ENCODE measurements at regions not wholly inside any gene's neighbourhood (a gene's known extent, or its start where the extent isn't known, plus 50 kb on each side); places are given as distances from the start of the nearest gene placed in this dataset.

- no peak for DNase-seq
- H3K27me3 Mint-ChIP-seq (ENCODE audit: low read depth, poor library complexity), result peaks cover 37% of the 10 kb centered on the region
- H3K27ac Mint-ChIP-seq, result no peak overlapping the region
- H3K9me3 Mint-ChIP-seq, result no peaks in the 10 kb centered on the region
- peaks cover 5% of the 10 kb centered on the region for H3K4me1 Mint-ChIP-seq
- no peak overlapping the region for H3K4me3 Mint-ChIP-seq
- H3K36me3 Mint-ChIP-seq (ENCODE audit: low read depth), result no peaks in the 10 kb centered on the region
- TF ChIP-seq CTCF (IDR thresholded peaks at IDR 0.05), result no peak
Measured at GRCh38 chr14:98665007-98665406, 607.0 kb downstream of the BCL11B start.

DNA sequence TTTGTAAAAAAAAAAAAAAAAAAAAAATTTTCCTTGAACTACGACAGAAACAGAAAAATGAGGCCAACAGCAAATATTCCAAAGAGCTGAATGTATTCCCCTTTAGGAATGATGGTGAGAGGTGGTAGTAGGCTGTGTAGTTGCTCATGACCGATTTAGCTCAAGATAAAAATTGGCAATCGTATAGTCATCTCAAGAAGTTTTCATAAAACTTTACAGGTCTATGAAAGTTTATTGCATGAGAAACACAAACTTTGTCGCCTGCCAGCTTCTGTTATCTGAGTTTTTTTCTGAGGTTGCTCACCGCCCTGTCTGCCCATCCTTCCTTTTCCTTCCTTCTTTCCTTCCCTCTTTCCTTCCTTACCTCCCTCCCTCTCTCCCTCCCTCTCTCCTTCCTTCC is 605.5 kb downstream of the BCL11B start:
- no peak for TF ChIP-seq CTCF (IDR thresholded peaks at IDR 0.05)
- no peaks in the 10 kb centered on the region for H3K9me3 Mint-ChIP-seq
- H3K4me1 Mint-ChIP-seq, result peaks cover 5% of the 10 kb centered on the region
- no peaks in the 10 kb centered on the region for H3K36me3 Mint-ChIP-seq (ENCODE audit: low read depth)
- H3K27ac Mint-ChIP-seq, result no peak overlapping the region
- H3K27me3 Mint-ChIP-seq (ENCODE audit: low read depth, poor library complexity), result peaks cover 40% of the 10 kb centered on the region
- H3K4me3 Mint-ChIP-seq, result no peak overlapping the region
- no peak for DNase-seq

GRCh38 chr14:98682033-98682432 is 590.0 kb downstream of the BCL11B start:
- Mint-ChIP-seq H3K27me3 (ENCODE audit: low read depth, poor library complexity) (peaks cover 4% of the 10 kb centered on the region), H3K9me3 (peaks cover 9% of the 10 kb centered on the region), H3K4me1 (no peaks in the 10 kb centered on the region), H3K36me3 (ENCODE audit: low read depth) (no peaks in the 10 kb centered on the region), H3K27ac (no peak overlapping the region), H3K4me3 (no peak overlapping the region)
- DNase-seq, result no peak
- TF ChIP-seq CTCF (IDR thresholded peaks at IDR 0.05), result no peak

DNA sequence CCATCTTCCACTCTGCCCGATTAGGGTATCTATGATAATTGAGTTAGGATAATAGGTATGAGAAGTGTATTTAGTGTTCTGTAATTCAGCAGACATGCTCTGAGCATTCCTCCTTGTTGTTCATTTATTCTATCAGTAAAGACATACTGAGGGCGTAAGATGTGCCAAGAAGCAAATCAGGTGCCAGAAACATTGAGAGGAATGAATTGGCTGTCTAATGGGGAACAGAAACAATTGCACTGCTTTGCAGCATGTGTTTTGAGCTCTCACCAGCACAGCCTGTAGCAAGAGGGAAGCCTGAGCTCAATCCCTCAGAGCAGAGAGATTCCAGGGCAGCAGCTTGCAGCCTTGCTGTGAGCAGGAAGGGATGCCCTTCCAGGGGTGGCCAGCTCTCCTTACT is 589.3 kb downstream of the BCL11B start:
- Mint-ChIP-seq H3K9me3 (peaks cover 6% of the 10 kb centered on the region), H3K27ac (no peak overlapping the region), H3K4me1 (no peaks in the 10 kb centered on the region), H3K36me3 (ENCODE audit: low read depth) (no peaks in the 10 kb centered on the region), H3K4me3 (no peak overlapping the region), H3K27me3 (ENCODE audit: low read depth, poor library complexity) (peaks cover 4% of the 10 kb centered on the region)
- TF ChIP-seq CTCF (IDR thresholded peaks at IDR 0.05), result no peak
- DNase-seq, result no peak

DNA sequence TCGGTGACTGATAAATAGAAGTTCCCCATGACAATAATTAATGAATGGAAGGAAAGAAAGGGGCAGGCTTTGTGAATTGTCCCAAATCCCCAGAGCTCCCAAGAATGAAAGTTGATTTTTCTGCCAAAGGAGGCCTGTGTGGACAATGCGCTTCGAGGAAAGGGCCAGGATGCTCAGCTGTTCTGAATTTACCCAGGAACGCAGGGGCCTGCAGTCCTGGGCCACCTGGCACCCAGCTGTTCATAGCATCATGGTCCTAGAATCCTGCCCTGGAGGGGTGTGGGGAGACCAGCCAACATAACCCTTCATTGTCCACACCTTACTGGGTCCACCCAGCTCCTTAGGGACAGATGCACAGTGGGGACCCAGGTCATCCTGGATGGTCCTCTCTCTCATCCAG is 587.5 kb downstream of the BCL11B start:
- no peak for DNase-seq
- Mint-ChIP-seq H3K9me3 (no peaks in the 10 kb centered on the region), H3K4me3 (no peak overlapping the region), H3K36me3 (ENCODE audit: low read depth) (no peaks in the 10 kb centered on the region), H3K27me3 (ENCODE audit: low read depth, poor library complexity) (peaks cover 9% of the 10 kb centered on the region), H3K27ac (no peak overlapping the region), H3K4me1 (no peaks in the 10 kb centered on the region)
- TF ChIP-seq CTCF (IDR thresholded peaks at IDR 0.05), result no peak

GRCh38 chr14:98685725-98686124 is 586.3 kb downstream of the BCL11B start:
- DNase-seq, result no peak
- H3K36me3 Mint-ChIP-seq (ENCODE audit: low read depth), result no peaks in the 10 kb centered on the region
- H3K9me3 Mint-ChIP-seq, result no peaks in the 10 kb centered on the region
- H3K27me3 Mint-ChIP-seq (ENCODE audit: low read depth, poor library complexity), result peaks cover 13% of the 10 kb centered on the region
- H3K4me1 Mint-ChIP-seq, result no peaks in the 10 kb centered on the region
- no peak overlapping the region for H3K27ac Mint-ChIP-seq
- no peak overlapping the region for H3K4me3 Mint-ChIP-seq
- no peak for TF ChIP-seq CTCF (IDR thresholded peaks at IDR 0.05)

Measured in nephron progenitor cell (in vitro differentiated cells).